Epithelial cell of esophagus (primary cell): ENCODE measurements at regions not wholly inside any gene's neighbourhood (a gene's known extent, or its start where the extent isn't known, plus 50 kb on each side); places are given as distances from the start of the nearest gene placed in this dataset.

Experiments
- DNase-seq: peaks from one replicate; pipeline ENCODE4 v3.0.0; 2010; ENCODE audit warnings: low read depth
- H3K4me3 ChIP-seq: 2 replicates; pipeline ENCODE4 v1.5.1; 2011; ENCODE audit warnings: mild to moderate bottlenecking, low read length, control low read depth
- CTCF ChIP-seq: IDR thresholded peaks from 2 replicates; pipeline ENCODE4 v1.5.1; 2011; ENCODE audit warnings: low read depth, mild to moderate bottlenecking, low read length, control low read depth, inconsistent platforms; ENCODE audit not compliant: insufficient read depth; ENCODE audit errors: missing control alignments

- H3K4me3 ChIP-seq = no peak overlapping the region
- TF ChIP-seq CTCF = no peak
These were observed 150.0 kb upstream of the KIF2A start for GRCh38 chr5:62155988-62156387.

GRCh38 chr5:62167561-62168057 lies 138.4 kb upstream of the KIF2A start:
- DNase-seq = peak; percentile 61
- H3K4me3 ChIP-seq = no peak overlapping the region
- no peak for TF ChIP-seq CTCF

More at GRCh38 chr5:62155988-62156387, 150.0 kb upstream of the KIF2A start:
- no peak for DNase-seq

GRCh38 chr5:62168506-62169281 lies 137.3 kb upstream of the KIF2A start:
- TF ChIP-seq CTCF = no peak
- no peak overlapping the region for H3K4me3 ChIP-seq
- DNase-seq = no peak

GRCh38 chr5:62178258-62178657 lies 127.7 kb upstream of the KIF2A start:
- peak; percentile 37 for DNase-seq
- TF ChIP-seq CTCF = no peak
- no peak overlapping the region for H3K4me3 ChIP-seq

GRCh38 chr5:62182802-62183201 lies 123.2 kb upstream of the KIF2A start:
- no peak for DNase-seq
- H3K4me3 ChIP-seq = no peak overlapping the region
- TF ChIP-seq CTCF = no peak

- TF ChIP-seq CTCF = no peak
- no peak overlapping the region for H3K4me3 ChIP-seq
- DNase-seq = no peak
These were observed 122.3 kb upstream of the KIF2A start for GRCh38 chr5:62183727-62184126.

GRCh38 chr5:62184444-62184843 lies 121.6 kb upstream of the KIF2A start:
- no peak overlapping the region for H3K4me3 ChIP-seq
- TF ChIP-seq CTCF = no peak
- no peak for DNase-seq
